CD14-positive monocyte (primary cell): ENCODE measurements at regions not wholly inside any gene's neighbourhood (a gene's known extent, or its start where the extent isn't known, plus 50 kb on each side); places are given as distances from the start of the nearest gene placed in this dataset.

ENCODE experiments used
- DNase-seq, 3 donors: peaks; one replicate each; pipeline ENCODE4 v3.0.0-alpha.2; 2011 to 2022
- H2AFZ ChIP-seq: 2 replicates; pipeline ENCODE4 v1.6.0; 2012; ENCODE audit warnings: mild to moderate bottlenecking, low read depth, low read length, inconsistent platforms; ENCODE audit not compliant: insufficient read depth, poor library complexity, severe bottlenecking
- H3K27ac ChIP-seq, 2 donors: 1 replicate in 1 of 2; 2 replicates in 1 of 2; pipeline ENCODE4 v1.5.1; 2012 to 2013; ENCODE audit warnings: low read length in 2 of 2, control low read depth in 1 of 2, inconsistent platforms in 1 of 2, low read depth in 1 of 2, mild to moderate bottlenecking in 1 of 2
- H3K27me3 ChIP-seq, 2 donors: one replicate each; pipeline versions ENCODE4 v1.6.0 to v1.6.1; 2011 to 2013; ENCODE audit warnings: low read length in 2 of 2; ENCODE audit not compliant: control insufficient read depth in 2 of 2, insufficient read depth in 2 of 2
- H3K36me3 ChIP-seq, 2 donors: replicated peaks in 1 of 2; 1 replicate in 1 of 2; 2 replicates in 1 of 2; pipeline versions ENCODE4 v1.5.1 to v1.6.1; 2012 to 2013; ENCODE audit warnings: low read length in 2 of 2, control low read depth in 1 of 2, inconsistent platforms in 1 of 2, mild to moderate bottlenecking in 1 of 2; ENCODE audit not compliant: insufficient read depth in 2 of 2, control insufficient read depth in 1 of 2
- H3K4me1 ChIP-seq, 2 donors: 1 replicate in 1 of 2; 2 replicates in 1 of 2; pipeline versions ENCODE4 v1.5.1 to v1.6.1; 2012 to 2013; ENCODE audit warnings: low read length in 2 of 2, control low read depth in 1 of 2, inconsistent platforms in 1 of 2, mild to moderate bottlenecking in 1 of 2, moderate library complexity in 1 of 2; ENCODE audit not compliant: insufficient read depth in 2 of 2, control insufficient read depth in 1 of 2
- H3K4me2 ChIP-seq: replicated peaks from 2 replicates; pipeline ENCODE3; 2012; ENCODE audit warnings: low read length, moderate library complexity, mild to moderate bottlenecking; ENCODE audit not compliant: poor library complexity, severe bottlenecking; ENCODE audit errors: extremely low read depth
- H3K4me3 ChIP-seq, 3 experiments: fragments of 200-600 bp in 1 of 3; sonication (generic) in 1 of 3; replicated peaks in 1 of 3; 1 replicate in 2 of 3; 2 replicates in 1 of 3; pipeline ENCODE4 v1.5.1; 2011 to 2013; ENCODE audit warnings: low read length in 3 of 3, mild to moderate bottlenecking in 3 of 3, control low read depth in 2 of 3, low read depth in 2 of 3, inconsistent platforms in 1 of 3, moderate library complexity in 1 of 3
- H3K79me2 ChIP-seq: 2 replicates; pipeline ENCODE4 v1.6.0; 2012; ENCODE audit warnings: mild to moderate bottlenecking, control low read depth, inconsistent platforms, low read length, moderate library complexity; ENCODE audit not compliant: insufficient read depth
- H3K9ac ChIP-seq: 2 replicates; pipeline ENCODE4 v1.6.0; 2017; ENCODE audit warnings: low read length, mild to moderate bottlenecking; ENCODE audit not compliant: insufficient read depth, poor library complexity, severe bottlenecking
- H3K9me3 ChIP-seq, 2 donors: replicated peaks in 1 of 2; 1 replicate in 1 of 2; 2 replicates in 1 of 2; pipeline versions ENCODE4 v1.5.1 to v1.6.1; 2012 to 2013; ENCODE audit warnings: low read length in 2 of 2, control low read depth in 1 of 2; ENCODE audit not compliant: control insufficient read depth in 1 of 2, insufficient read depth in 1 of 2
- H4K20me1 ChIP-seq: 2 replicates; pipeline ENCODE4 v1.6.0; 2012; ENCODE audit warnings: mild to moderate bottlenecking, low read length, control low read depth, moderate library complexity; ENCODE audit not compliant: insufficient read depth
- H3K27ac Mint-ChIP-seq, 7 donors: one replicate each; pipeline ENCODE4 v1.8.0; 2020; ENCODE audit warnings: mild to moderate bottlenecking in 7 of 7, mixed read lengths in 7 of 7, moderate library complexity in 6 of 7, inconsistent platforms in 2 of 7
- H3K27me3 Mint-ChIP-seq, 3 donors: one replicate each; pipeline ENCODE4 v1.8.0; 2021 to 2022; ENCODE audit warnings: low read depth in 3 of 3, mild to moderate bottlenecking in 3 of 3, mixed read lengths in 3 of 3, moderate library complexity in 3 of 3, inconsistent platforms in 1 of 3
- H3K36me3 Mint-ChIP-seq, 2 donors: one replicate each; pipeline ENCODE4 v1.8.0; 2020; ENCODE audit warnings: mixed read lengths in 2 of 2, inconsistent platforms in 1 of 2, mild to moderate bottlenecking in 1 of 2
- H3K4me1 Mint-ChIP-seq: one replicate; pipeline ENCODE4 v1.8.0; 2020; ENCODE audit warnings: mild to moderate bottlenecking, mixed read lengths
- H3K4me3 Mint-ChIP-seq, 2 donors: one replicate each; pipeline ENCODE4 v1.8.0; 2020; ENCODE audit warnings: mild to moderate bottlenecking in 2 of 2, mixed read lengths in 2 of 2, moderate library complexity in 1 of 2
- H3K9me3 Mint-ChIP-seq, 7 donors: one replicate each; pipeline ENCODE4 v1.8.0; 2020 to 2022; ENCODE audit warnings: mixed read lengths in 7 of 7, mild to moderate bottlenecking in 6 of 7, moderate library complexity in 6 of 7, inconsistent platforms in 2 of 7
- CTCF ChIP-seq: fragments of 200-600 bp; IDR thresholded peaks from one replicate; pipeline ENCODE4 v1.8.0; 2022; ENCODE audit warnings: antibody characterized with exemption, mild to moderate bottlenecking
- WGBS: methylation state at CpG from one replicate; pipeline ENCODE4 v1.1.5; 2013; ENCODE audit warnings: missing lambda C conversion rate; ENCODE audit not compliant: insufficient coverage; 5-methylcytosine and 5-hydroxymethylcytosine counted together
- intact Hi-C, 2 donors: fragments of 100-400 bp; cut with micrococcal nuclease; formaldehyde crosslinking; loops; one replicate each; pipeline versions ENCODE4 v1.15.0 to v1.15.1; 2023

- H3K9me3 Mint-ChIP-seq: peaks cover 0 to 6% (median 0%) of the 10 kb centered on the region in 7 donors
- H3K27ac ChIP-seq: peak overlapping the region in 1 of 2 donors; percentile 72
- 79% methylated on average over 2 of the region's 7 CpGs for WGBS
- H2AFZ ChIP-seq: no peak overlapping the region
- no peaks in the 10 kb centered on the region for H3K79me2 ChIP-seq
- H3K4me3 Mint-ChIP-seq: peak overlapping the region; percentile 9 to 86
- peaks cover 3 to 19% (median 6%) of the 10 kb centered on the region in 3 donors for H3K27me3 Mint-ChIP-seq
- H4K20me1 ChIP-seq: no peaks in the 10 kb centered on the region
- H3K27ac Mint-ChIP-seq: peak overlapping the region in 2 of 7 donors; percentile 37 to 50
- H3K4me1 Mint-ChIP-seq: peaks cover 18% of the 10 kb centered on the region
- peaks cover 30 to 31% of the 10 kb centered on the region in 2 donors for H3K4me1 ChIP-seq
- intact Hi-C loops: loop anchor here in 1 of 2 donors (10.0 kb wide), 1 partner anchor 91 kb away; no protein-coding TSS in a partner anchor
- no peaks in the 10 kb centered on the region for H3K9me3 ChIP-seq
- peak; percentile 18 to 39 (median 25) for DNase-seq
- H3K36me3 Mint-ChIP-seq: no peaks in the 10 kb centered on the region
- H3K36me3 ChIP-seq: no peaks in the 10 kb centered on the region
- TF ChIP-seq CTCF: no peak
- peak overlapping the region; percentile 74 for H3K4me2 ChIP-seq
- no peaks in the 10 kb centered on the region for H3K27me3 ChIP-seq
- no peak overlapping the region for H3K9ac ChIP-seq
- peak overlapping the region in 1 of 3 experiments; percentile 76 for H3K4me3 ChIP-seq
These were observed 168.2 kb upstream of the BCOR start for GRCh38 chrX:40265936-40266335.

- Mint-ChIP-seq H3K27me3 (peaks cover 3 to 15% (median 6%) of the 10 kb centered on the region in 3 donors), H3K4me3 (no peak overlapping the region), H3K36me3 (no peaks in the 10 kb centered on the region), H3K9me3 (peaks cover 0 to 4% (median 0%) of the 10 kb centered on the region in 7 donors), H3K27ac (no peak overlapping the region), H3K4me1 (peaks cover 24% of the 10 kb centered on the region)
- WGBS: 36% methylated on average over 5 of the region's 8 CpGs
- no peak for DNase-seq
- H3K36me3 ChIP-seq: no peaks in the 10 kb centered on the region
- intact Hi-C loops: loop anchor here in 1 of 2 donors (10.0 kb wide), 1 partner anchor 88 kb away; no protein-coding TSS in a partner anchor
- no peak overlapping the region for H3K4me2 ChIP-seq
- no peak overlapping the region for H3K27ac ChIP-seq
- no peak overlapping the region for H3K4me3 ChIP-seq
- TF ChIP-seq CTCF: no peak
- peaks cover 29 to 30% of the 10 kb centered on the region in 2 donors for H3K4me1 ChIP-seq
- H3K79me2 ChIP-seq: no peaks in the 10 kb centered on the region
- H3K27me3 ChIP-seq: no peaks in the 10 kb centered on the region
- H2AFZ ChIP-seq: no peak overlapping the region
- H4K20me1 ChIP-seq: no peaks in the 10 kb centered on the region
- H3K9me3 ChIP-seq: no peaks in the 10 kb centered on the region
- H3K9ac ChIP-seq: no peak overlapping the region
These were observed 165.3 kb upstream of the BCOR start for GRCh38 chrX:40263014-40263560.
